Activated CD8-positive, alpha-beta memory T cell treated with anti-CD3 and anti-CD28 coated beads for 36 hours (primary cell): ENCODE measurements at regions not wholly inside any gene's neighbourhood (a gene's known extent, or its start where the extent isn't known, plus 50 kb on each side); places are given as distances from the start of the nearest gene placed in this dataset.

Experiments used
- CTCF ChIA-PET: fragments of 350-600 bp; sonication (Branson Sonifier 250); formaldehyde crosslinking; loops from one replicate; lab custom pipeline; 2021; ENCODE audit warnings: antibody characterized with exemption; lab: Charles Lee
- POLR2A ChIA-PET: fragments of 350-600 bp; sonication (Branson Sonifier 250); formaldehyde crosslinking; loops from one replicate; lab custom pipeline; 2021; ENCODE audit warnings: antibody characterized with exemption; lab: Charles Lee

- ChIA-PET POLR2A (interaction anchor here (0.7 kb wide), 1 partner anchor 833 kb away, joined by 3 read pairs; the partner anchor contains the start of gene IMMP2L), CTCF (no interaction called here)
These were observed 54.8 kb upstream of the IFRD1 start for GRCh38 chr7:112395411-112395810.

DNA sequence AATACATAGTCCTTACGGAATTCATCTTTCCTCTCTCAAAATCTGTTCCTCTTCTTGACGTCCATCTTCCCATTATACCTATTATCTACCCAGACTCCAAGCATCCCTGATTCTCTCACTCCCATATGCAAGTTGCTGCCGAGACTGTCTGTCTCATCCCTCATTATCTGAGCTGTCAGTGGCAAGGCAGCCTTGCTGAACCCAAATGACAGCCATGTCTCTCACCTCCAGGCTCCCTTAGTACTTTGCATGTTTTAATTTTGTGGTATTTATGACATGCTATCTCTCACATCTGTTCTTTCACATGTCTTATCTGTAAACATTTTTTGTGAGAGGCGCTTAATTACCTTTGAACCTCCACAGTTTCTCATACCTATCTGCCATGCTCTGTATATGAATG, 54.4 kb upstream of the IFRD1 start:
- POLR2A ChIA-PET, result no interaction called here
- CTCF ChIA-PET, result no interaction called here

DNA sequence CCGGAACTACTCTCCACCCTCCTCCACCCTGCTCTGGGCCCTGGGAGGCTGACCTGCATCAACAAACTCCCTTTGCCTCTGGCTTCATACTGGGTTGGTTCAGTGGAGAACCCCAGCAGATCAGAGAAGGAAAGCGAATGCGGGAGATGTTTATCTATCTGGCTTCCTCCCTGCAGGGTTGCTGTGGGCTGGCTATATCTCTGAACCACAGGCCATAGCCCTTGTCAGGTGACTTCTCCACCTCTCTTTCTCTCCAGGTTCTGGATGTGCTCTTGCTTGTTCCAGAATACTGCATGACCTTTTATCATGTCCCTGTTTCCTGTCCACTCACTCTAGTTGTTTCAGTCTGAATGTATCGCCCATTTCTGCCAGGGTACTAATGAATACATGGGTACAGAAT, 51.7 kb upstream of the IFRD1 start:
- ChIA-PET CTCF (no interaction called here), POLR2A (no interaction called here)

DNA sequence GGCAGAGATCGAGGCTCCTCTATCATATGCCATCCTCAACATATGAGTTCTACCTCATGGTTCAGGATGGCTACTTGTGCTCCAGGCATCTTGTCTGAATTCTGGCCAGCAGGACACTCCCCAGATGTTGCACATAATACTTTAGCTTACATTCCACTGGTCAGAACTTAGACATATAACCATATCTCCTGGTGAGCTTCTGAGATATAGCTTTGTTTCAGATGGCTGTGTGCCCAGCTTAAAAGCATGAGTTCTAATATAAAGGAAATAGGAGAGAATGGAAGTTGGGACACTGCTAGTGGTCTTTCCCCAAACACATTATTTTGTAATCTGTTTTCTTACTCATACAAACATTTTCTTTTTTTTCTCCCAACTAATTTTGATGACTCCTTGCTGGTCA, 50.8 kb upstream of the IFRD1 start:
- ChIA-PET POLR2A (no interaction called here), CTCF (no interaction called here)

DNA sequence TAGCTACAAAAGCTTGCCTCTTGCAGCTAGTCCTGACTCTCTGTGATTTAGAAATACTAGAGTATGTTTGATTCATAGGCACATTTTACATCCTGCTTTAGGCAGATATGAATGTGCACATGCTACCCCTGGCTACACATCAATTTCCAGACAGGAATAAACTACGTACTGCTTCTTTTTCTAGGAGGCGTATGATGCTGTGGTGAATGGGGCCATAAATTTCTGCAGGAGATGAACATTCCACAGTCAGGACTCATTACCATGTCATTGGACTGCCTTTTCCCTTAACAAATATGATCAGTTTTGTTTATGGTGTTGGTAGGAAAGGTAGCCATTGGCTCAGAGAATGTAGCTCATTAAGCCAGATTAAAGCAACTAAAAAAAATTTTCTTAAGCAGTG, 50.1 kb upstream of the IFRD1 start:
- CTCF ChIA-PET, result no interaction called here
- POLR2A ChIA-PET, result no interaction called here
